GM21529 (cell line): ENCODE measurements at regions not wholly inside any gene's neighbourhood (a gene's known extent, or its start where the extent isn't known, plus 50 kb on each side); places are given as distances from the start of the nearest gene placed in this dataset.
A peak's percentile ranks its signal among the peaks of the same experiment; 100 is the strongest.
"Not testable (repeated sequence)": the region's sequence is repeated elsewhere in the genome, so short reads cannot be mapped to it uniquely, and the experiment has no call there.

ENCODE experiments used
- ATAC-seq: cut with Tn5 transposase; IDR thresholded peaks from one replicate; pipeline ENCODE4 v1.9.1; 2021; ENCODE audit not compliant: unreplicated experiment

GRCh38 chr7:103244865-103245264 is 52.4 kb upstream of the PMPCB start:
- ATAC-seq: not testable (repeated sequence)

DNA sequence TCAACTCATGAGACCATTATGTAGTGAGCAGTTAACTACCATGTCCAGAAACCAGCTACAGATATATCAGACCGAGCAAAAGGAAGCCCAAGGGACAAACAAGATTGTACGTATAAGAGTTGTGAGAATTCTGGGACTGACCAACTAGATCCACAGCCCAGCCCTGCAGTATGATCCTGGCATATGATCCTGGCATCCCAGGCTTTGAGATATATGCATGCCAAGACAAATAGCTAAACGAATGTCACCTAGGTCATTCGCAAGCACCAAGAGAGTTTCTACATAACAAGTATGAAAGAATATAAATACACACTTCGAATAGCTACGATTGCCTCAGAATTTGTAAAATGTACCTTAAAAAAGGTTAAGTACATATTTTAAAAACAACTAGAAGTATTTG is 56.4 kb upstream of the PMPCB start:
- no peak for ATAC-seq

GRCh38 chr7:103235824-103236223 is 61.4 kb upstream of the PMPCB start:
- ATAC-seq: not testable (repeated sequence)

DNA sequence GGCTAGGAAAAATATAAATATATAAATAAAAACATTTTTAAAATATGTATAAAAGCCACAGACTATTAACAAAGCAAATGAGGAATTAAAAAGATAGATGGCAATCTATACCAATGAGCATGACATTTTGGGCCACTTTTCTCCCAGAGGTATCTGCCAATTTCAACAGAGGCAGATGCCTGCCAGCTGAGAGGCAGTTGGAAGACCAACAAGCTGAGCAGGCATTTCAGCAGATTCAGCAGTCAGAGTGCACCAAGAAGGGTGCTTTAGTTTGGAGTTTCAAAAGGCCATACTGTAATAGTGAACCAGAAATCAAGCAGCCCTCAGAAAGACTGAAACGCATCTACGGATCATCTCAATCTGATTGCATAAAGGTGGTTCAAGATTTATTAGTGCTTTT is 62.4 kb upstream of the PMPCB start:
- ATAC-seq: not testable (repeated sequence)

DNA sequence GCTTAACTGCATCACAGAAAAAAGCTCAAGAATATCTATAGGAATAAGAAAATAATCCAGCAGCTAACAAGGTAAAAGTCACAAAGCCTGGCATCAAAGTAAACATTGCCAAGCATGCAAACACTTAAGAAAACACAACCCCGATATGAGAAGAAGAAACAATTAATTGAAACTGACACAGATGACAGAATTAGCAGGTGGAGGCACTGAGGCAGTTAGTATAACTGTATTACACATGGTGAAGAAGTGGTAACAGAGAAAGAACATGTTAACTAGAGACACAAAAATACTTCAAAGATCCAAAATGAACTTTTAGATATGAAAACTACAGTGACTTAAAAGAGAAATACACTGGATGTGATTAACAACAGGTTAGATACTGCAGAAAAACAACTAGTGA is 69.4 kb upstream of the PMPCB start:
- peak; percentile 46 for ATAC-seq

DNA sequence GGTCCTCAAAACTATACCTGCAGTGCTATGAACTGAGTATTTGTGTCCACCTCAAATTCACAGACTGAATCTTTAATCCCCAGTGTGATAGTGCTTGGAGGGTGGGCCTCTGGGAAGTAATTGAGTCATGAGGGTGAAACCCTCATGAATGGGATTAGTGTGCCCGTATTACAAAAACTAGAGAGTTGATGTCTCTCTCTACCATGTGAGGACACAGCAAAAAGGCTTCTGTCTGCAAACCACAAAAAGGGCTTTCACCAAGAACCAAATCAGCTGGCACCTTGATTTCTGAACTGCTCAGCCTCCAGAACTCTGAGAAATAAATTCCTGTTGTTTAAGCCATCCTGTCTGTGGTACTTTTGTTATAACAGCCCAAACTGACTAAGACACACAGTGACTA is 71.4 kb upstream of the PMPCB start:
- ATAC-seq: not testable (repeated sequence)

DNA sequence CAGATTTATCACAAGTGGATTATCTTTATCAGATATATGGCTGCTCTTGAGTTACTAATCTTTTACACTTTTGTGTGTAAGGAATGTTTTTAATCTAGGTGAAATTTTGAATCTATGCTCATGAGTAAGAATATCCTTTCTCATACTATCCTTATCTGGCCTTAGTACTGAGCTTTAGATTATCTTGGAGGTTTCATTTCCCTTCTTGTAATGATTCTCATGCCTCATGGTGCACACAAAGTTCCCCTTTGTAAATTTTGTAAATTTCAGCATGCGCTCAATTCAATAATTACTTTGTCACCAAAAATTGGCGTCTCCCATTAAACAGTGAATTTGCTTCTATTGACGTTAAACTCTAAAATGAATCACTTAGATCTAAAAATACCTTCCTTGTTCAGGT is 74.2 kb upstream of the NAPEPLD start:
- ATAC-seq: not testable (repeated sequence)

- not testable (repeated sequence) for ATAC-seq
These were observed 62.1 kb upstream of the NAPEPLD start for GRCh38 chr7:103211049-103211448.

- not testable (repeated sequence) for ATAC-seq
These were observed 50.3 kb upstream of the NAPEPLD start for GRCh38 chr7:103199191-103199590.
